Peyer's patch (tissue), 4 donors: ENCODE measurements at regions not wholly inside any gene's neighbourhood (a gene's known extent, or its start where the extent isn't known, plus 50 kb on each side); places are given as distances from the start of the nearest gene placed in this dataset.

Experiments
- POLR2A ChIP-seq, 2 donors: fragments of 450-650 bp; IDR thresholded peaks; one replicate each; pipeline ENCODE4 v1.5.1; 2017; ENCODE audit warnings: antibody characterized with exemption in 2 of 2, mild to moderate bottlenecking in 2 of 2, moderate library complexity in 2 of 2
- TF ChIP-seq, protein P1 (sequence below), 6 experiments: fragments of 450-650 bp in 4 of 6; fragments of 200-600 bp in 2 of 6; sonication (generic) in 1 of 6; IDR thresholded peaks; one replicate each; pipeline ENCODE4 v1.5.1; 2017 to 2019; ENCODE audit warnings: antibody characterized with exemption in 6 of 6, mild to moderate bottlenecking in 3 of 6, moderate library complexity in 1 of 6

DNA sequence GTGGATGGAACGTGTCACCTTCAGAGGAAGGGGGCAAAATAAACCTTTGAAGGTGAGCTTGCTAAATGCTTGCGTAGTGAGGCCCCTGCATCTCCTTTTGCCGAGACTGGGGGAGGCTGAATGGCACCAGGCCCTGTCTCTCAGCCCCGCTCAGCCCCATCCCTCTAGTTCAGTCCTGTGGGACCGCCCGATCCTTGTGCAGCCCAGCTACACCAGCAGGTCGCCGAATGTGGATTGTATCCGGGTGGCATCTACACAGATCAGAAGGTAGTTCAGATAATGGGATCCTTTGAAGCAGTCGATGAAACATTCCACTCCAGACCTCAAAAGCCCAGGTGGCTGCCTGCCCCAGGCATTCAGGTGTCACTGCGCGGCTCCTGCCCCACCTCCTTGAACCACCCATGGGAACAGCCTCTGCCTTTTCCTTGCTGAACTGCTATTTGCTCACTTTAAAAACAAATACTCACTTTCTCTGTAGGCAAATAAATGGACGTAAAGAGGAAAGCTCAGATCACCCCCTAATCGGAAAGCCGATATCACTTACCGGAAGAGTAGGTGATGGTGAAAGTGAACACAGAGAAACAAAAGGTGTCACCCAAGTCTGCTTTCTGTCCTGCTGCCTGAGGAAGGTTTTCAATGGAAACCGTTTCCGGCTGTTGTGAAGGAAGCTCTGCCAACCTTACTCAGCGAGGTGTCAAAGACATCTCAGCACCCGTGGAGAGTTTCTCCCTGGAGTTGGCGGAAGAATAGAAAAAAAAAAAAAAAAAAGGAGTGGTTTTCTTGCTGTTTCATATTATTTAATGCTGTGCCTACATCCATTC, 100.3 kb upstream of the NCOR2 start:
- TF ChIP-seq, protein P1, sequence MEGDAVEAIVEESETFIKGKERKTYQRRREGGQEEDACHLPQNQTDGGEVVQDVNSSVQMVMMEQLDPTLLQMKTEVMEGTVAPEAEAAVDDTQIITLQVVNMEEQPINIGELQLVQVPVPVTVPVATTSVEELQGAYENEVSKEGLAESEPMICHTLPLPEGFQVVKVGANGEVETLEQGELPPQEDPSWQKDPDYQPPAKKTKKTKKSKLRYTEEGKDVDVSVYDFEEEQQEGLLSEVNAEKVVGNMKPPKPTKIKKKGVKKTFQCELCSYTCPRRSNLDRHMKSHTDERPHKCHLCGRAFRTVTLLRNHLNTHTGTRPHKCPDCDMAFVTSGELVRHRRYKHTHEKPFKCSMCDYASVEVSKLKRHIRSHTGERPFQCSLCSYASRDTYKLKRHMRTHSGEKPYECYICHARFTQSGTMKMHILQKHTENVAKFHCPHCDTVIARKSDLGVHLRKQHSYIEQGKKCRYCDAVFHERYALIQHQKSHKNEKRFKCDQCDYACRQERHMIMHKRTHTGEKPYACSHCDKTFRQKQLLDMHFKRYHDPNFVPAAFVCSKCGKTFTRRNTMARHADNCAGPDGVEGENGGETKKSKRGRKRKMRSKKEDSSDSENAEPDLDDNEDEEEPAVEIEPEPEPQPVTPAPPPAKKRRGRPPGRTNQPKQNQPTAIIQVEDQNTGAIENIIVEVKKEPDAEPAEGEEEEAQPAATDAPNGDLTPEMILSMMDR (IDR thresholded peaks at IDR 0.05), result no peak
- no peak for TF ChIP-seq POLR2A (IDR thresholded peaks at IDR 0.05)
